GM23338 (cell line): ENCODE measurements at regions not wholly inside any gene's neighbourhood (a gene's known extent, or its start where the extent isn't known, plus 50 kb on each side); places are given as distances from the start of the nearest gene placed in this dataset.

Experiments
- ATAC-seq: fragments of 200-7000 bp; cut with Tn5 transposase; 3 replicates; pipeline ENCODE4 v1.9.1; 2020
- DNase-seq: peaks from one replicate; pipeline ENCODE4 v3.0.0-alpha.2; 2015; ENCODE audit warnings: low spot score
- H2AFZ ChIP-seq: fragments of 200-600 bp; sonication (generic); 2 replicates; pipeline ENCODE4 v1.8.0; 2016; ENCODE audit warnings: antibody characterized with exemption, mild to moderate bottlenecking, moderate library complexity
- H3F3A ChIP-seq: fragments of 200-600 bp; sonication (generic); replicated peaks from 2 replicates; pipeline ENCODE4 v1.8.0; 2017; ENCODE audit warnings: antibody characterized with exemption, mixed run types, low read depth
- H3K27ac ChIP-seq: fragments of 200-600 bp; sonication (generic); 2 replicates; pipeline ENCODE4 v1.6.1; 2016; ENCODE audit warnings: low read depth
- H3K27me3 ChIP-seq: fragments of 200-600 bp; sonication (generic); 2 replicates; pipeline ENCODE4 v1.8.0; 2016; ENCODE audit warnings: mild to moderate bottlenecking, mixed run types, moderate library complexity; ENCODE audit not compliant: insufficient read depth
- H3K36me3 ChIP-seq: fragments of 200-600 bp; sonication (generic); 2 replicates; pipeline ENCODE4 v1.8.0; 2016; ENCODE audit warnings: mild to moderate bottlenecking; ENCODE audit not compliant: insufficient read depth
- H3K4me1 ChIP-seq: fragments of 200-600 bp; sonication (generic); 2 replicates; pipeline ENCODE4 v1.8.0; 2016; ENCODE audit warnings: mild to moderate bottlenecking, moderate library complexity; ENCODE audit not compliant: insufficient read depth
- H3K4me2 ChIP-seq: fragments of 200-600 bp; sonication (generic); 2 replicates; pipeline ENCODE4 v1.7.1; 2017; ENCODE audit warnings: mixed run types
- H3K4me3 ChIP-seq: fragments of 200-600 bp; sonication (generic); 2 replicates; pipeline ENCODE4 v1.6.1; 2016; ENCODE audit warnings: mixed run types
- H3K79me2 ChIP-seq: fragments of 200-600 bp; sonication (generic); replicated peaks from 2 replicates; pipeline ENCODE4 v1.8.0; 2017; ENCODE audit warnings: mild to moderate bottlenecking; ENCODE audit not compliant: insufficient read depth
- H3K9me2 ChIP-seq: fragments of 200-600 bp; sonication (generic); 2 replicates; pipeline ENCODE4 v1.8.0; 2017; ENCODE audit not compliant: insufficient read depth
- H4K20me1 ChIP-seq: fragments of 200-600 bp; sonication (generic); replicated peaks from 2 replicates; pipeline ENCODE4 v1.8.0; 2017; ENCODE audit warnings: mild to moderate bottlenecking; ENCODE audit not compliant: insufficient read depth
- H3K27ac Mint-ChIP-seq: 2 replicates; pipeline ENCODE4 v1.8.0; 2020; ENCODE audit warnings: inconsistent platforms, mild to moderate bottlenecking, moderate library complexity, mixed read lengths
- H3K27me3 Mint-ChIP-seq: 3 replicates; pipeline ENCODE4 v1.8.0; 2022; ENCODE audit warnings: low read depth, mild to moderate bottlenecking, moderate library complexity, mixed read lengths, inconsistent platforms; ENCODE audit not compliant: insufficient read depth, poor library complexity
- H3K36me3 Mint-ChIP-seq: 3 replicates; pipeline ENCODE4 v1.8.0; 2021; ENCODE audit warnings: low read depth, mild to moderate bottlenecking, inconsistent platforms, moderate library complexity, mixed read lengths
- H3K4me1 Mint-ChIP-seq: 3 replicates; pipeline ENCODE4 v1.8.0; 2020; ENCODE audit warnings: mild to moderate bottlenecking, inconsistent platforms, mixed read lengths
- H3K4me3 Mint-ChIP-seq: 3 replicates; pipeline ENCODE4 v1.8.0; 2021; ENCODE audit warnings: moderate library complexity, mild to moderate bottlenecking, inconsistent platforms, mixed read lengths
- H3K9me3 Mint-ChIP-seq: 3 replicates; pipeline ENCODE4 v1.8.0; 2020; ENCODE audit warnings: moderate library complexity, mild to moderate bottlenecking, inconsistent platforms, mixed read lengths
- CREB1 ChIP-seq: fragments of 250-450 bp; sonication (Bioruptor Pico); IDR thresholded peaks from 2 replicates; pipeline ENCODE4 v1.5.0; 2020; ENCODE audit warnings: low read depth, mild to moderate bottlenecking, moderate library complexity
- CTCF ChIP-seq, 2 experiments: fragments of 200-600 bp in 1 of 2; sonication (generic) in 1 of 2; conservative IDR thresholded peaks; 2 replicates each; pipeline versions ENCODE4 v1.5.1 to v1.6.1; 2016 to 2017; ENCODE audit warnings: antibody characterized with exemption in 2 of 2, low read depth in 2 of 2, mild to moderate bottlenecking in 2 of 2, moderate library complexity in 1 of 2
- EZH2 ChIP-seq: fragments of 200-600 bp; sonication (generic); IDR thresholded peaks from one replicate; pipeline ENCODE4 v1.8.0; 2017; ENCODE audit warnings: antibody characterized with exemption, mild to moderate bottlenecking, low read depth; ENCODE audit not compliant: unreplicated experiment
- EZH2phosphoT487 ChIP-seq: fragments of 200-600 bp; sonication (generic); IDR thresholded peaks from one replicate; pipeline ENCODE4 v1.8.1; 2018; ENCODE audit warnings: antibody characterized with exemption; ENCODE audit not compliant: unreplicated experiment
- JUNB ChIP-seq: IDR thresholded peaks from one replicate; pipeline ENCODE4 v1.6.1; 2016; ENCODE audit warnings: antibody characterized with exemption; ENCODE audit not compliant: unreplicated experiment
- NANOG ChIP-seq: IDR thresholded peaks from 2 replicates; pipeline ENCODE4 v1.6.1; 2016; ENCODE audit warnings: antibody characterized with exemption, borderline replicate concordance
- POLR2AphosphoS5 ChIP-seq: IDR thresholded peaks from 2 replicates; pipeline ENCODE4 v1.6.1; 2016; ENCODE audit warnings: antibody characterized with exemption, low read depth
- REST ChIP-seq: IDR thresholded peaks from one replicate; pipeline ENCODE4 v1.6.1; 2018; ENCODE audit warnings: antibody characterized with exemption; ENCODE audit not compliant: unreplicated experiment
- STAT1 ChIP-seq: IDR thresholded peaks from one replicate; pipeline ENCODE4 v1.6.1; 2016; ENCODE audit warnings: antibody characterized with exemption; ENCODE audit not compliant: unreplicated experiment
- ZNF114 ChIP-seq: fragments of 250-450 bp; sonication (Bioruptor Pico); IDR thresholded peaks from 2 replicates; pipeline ENCODE4 v1.5.0; 2020; ENCODE audit warnings: mild to moderate bottlenecking, moderate library complexity

GRCh38 chr17:77320044-77320440 lies 179.3 kb downstream of the SEC14L1 start:
- no peak for TF ChIP-seq ZNF114 (CRISPR knock-in tag)
- TF ChIP-seq CREB1 (CRISPR knock-in tag): no peak
- no peak for TF ChIP-seq EZH2
- TF ChIP-seq JUNB: no peak
- TF ChIP-seq STAT1: no peak
- no peak for TF ChIP-seq CTCF (conservative IDR thresholded peaks at IDR 0.05; ENCODE audit: low read depth in 2 of 2)
- TF ChIP-seq EZH2phosphoT487: no peak
- DNase-seq (no peak), ATAC-seq (no peak)
- H3K79me2 ChIP-seq: peaks cover 13% of the 10 kb centered on the region
- H3K36me3 ChIP-seq: no peaks in the 10 kb centered on the region
- Mint-ChIP-seq H3K27me3 (peaks cover 6% of the 10 kb centered on the region), H3K27ac (no peak overlapping the region), H3K4me1 (peaks cover 43% of the 10 kb centered on the region), H3K36me3 (no peaks in the 10 kb centered on the region; the same call in 2 of the 3 replicates), H3K9me3 (no peaks in the 10 kb centered on the region), H3K4me3 (no peak overlapping the region)
- H3K27me3 ChIP-seq: no peaks in the 10 kb centered on the region
- H4K20me1 ChIP-seq: peaks cover 7% of the 10 kb centered on the region; the same call in 1 of the 2 replicates
- H3K4me3 ChIP-seq: no peak overlapping the region
- H3K4me2 ChIP-seq: no peak overlapping the region
- no peaks in the 10 kb centered on the region for H3F3A ChIP-seq
- no peak overlapping the region for H3K27ac ChIP-seq
- H2AFZ ChIP-seq: no peak overlapping the region
- no peaks in the 10 kb centered on the region for H3K9me2 ChIP-seq
- H3K4me1 ChIP-seq: peaks cover 9% of the 10 kb centered on the region

DNA sequence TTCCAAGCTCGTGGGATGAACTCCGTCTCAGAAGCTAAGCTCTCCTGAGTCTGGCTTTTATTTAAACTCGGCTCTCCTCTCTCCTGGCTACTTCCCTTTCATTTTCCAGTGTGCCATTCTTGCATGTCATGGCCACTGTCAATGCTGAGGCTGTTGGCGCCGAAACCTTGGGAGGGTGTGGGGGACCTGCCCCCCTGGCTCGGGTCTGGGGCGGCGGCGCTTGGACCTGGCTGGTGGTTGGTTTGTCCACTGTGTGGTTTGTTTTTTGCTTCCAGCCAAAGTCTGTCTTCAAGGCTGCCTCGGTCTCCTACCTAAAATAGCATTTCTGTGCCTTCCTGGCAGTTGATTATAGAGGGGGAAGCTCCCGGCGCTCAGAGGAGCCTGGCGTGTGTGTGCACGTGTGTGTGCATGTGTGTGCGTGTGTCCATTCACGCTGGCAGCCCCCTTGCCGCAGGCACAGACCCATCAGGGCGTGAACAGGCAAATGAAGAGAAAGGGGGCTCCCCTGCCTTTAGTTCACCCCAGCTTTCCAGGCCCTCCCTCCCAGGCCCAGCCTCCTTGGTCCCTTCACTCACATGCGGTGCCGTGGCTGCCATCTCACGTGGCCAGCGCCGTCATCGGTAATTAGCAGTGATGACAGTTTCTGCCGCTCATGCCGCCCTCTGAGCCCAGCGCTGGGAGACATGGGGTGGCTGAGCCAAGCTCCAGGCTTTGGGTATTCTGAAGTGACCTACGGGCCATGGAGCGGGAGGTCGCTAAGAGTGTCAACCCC lies 179.9 kb downstream of the SEC14L1 start:
- Histone ChIP-seq H3K4me2 (no peak overlapping the region), H2AFZ (no peak overlapping the region), H3K79me2 (peaks cover 14% of the 10 kb centered on the region), H3K27me3 (no peaks in the 10 kb centered on the region), H3K27ac (no peak overlapping the region), H3K36me3 (no peaks in the 10 kb centered on the region), H3K4me1 (peaks cover 7% of the 10 kb centered on the region), H3K4me3 (no peak overlapping the region), H3F3A (no peaks in the 10 kb centered on the region), H3K9me2 (no peaks in the 10 kb centered on the region), H4K20me1 (peaks cover 9% of the 10 kb centered on the region)
- Mint-ChIP-seq H3K9me3 (no peaks in the 10 kb centered on the region), H3K4me3 (no peak overlapping the region), H3K36me3 (no peaks in the 10 kb centered on the region; the same call in 2 of the 3 replicates), H3K4me1 (peaks cover 42% of the 10 kb centered on the region), H3K27ac (no peak overlapping the region), H3K27me3 (peaks cover 8% of the 10 kb centered on the region)
- DNase-seq (no peak), ATAC-seq (no peak)
- no peak for TF ChIP-seq POLR2AphosphoS5
- no peak for TF ChIP-seq STAT1
- no peak for TF ChIP-seq CTCF (conservative IDR thresholded peaks at IDR 0.05; ENCODE audit: low read depth in 2 of 2)
- no peak for TF ChIP-seq EZH2phosphoT487
- TF ChIP-seq REST: no peak
- no peak for TF ChIP-seq NANOG
- TF ChIP-seq ZNF114 (CRISPR knock-in tag): no peak
